Neural cell (in vitro differentiated cells): ENCODE measurements at regions not wholly inside any gene's neighbourhood (a gene's known extent, or its start where the extent isn't known, plus 50 kb on each side); places are given as distances from the start of the nearest gene placed in this dataset.

Experiments
- CTCF ChIP-seq: fragments of 450-650 bp; IDR thresholded peaks from 2 replicates; pipeline ENCODE4 v1.5.1; 2014; ENCODE audit warnings: antibody characterized with exemption, mild to moderate bottlenecking, moderate library complexity; ENCODE audit not compliant: poor library complexity, severe bottlenecking
- EZH2 ChIP-seq: fragments of 200-600, 300-800 bp; shearing (Covaris generic), sonication (generic); IDR thresholded peaks from 2 replicates; pipeline ENCODE4 v1.6.1; 2014; ENCODE audit warnings: antibody characterized with exemption, low read length, borderline replicate concordance, mild to moderate bottlenecking; ENCODE audit not compliant: insufficient read depth, poor library complexity, severe bottlenecking
- POLR2AphosphoS5 ChIP-seq: IDR thresholded peaks from 2 replicates; pipeline ENCODE4 v1.6.1; 2012
- RAD21 ChIP-seq: fragments of 450-650 bp; conservative IDR thresholded peaks from 2 replicates; pipeline ENCODE4 v1.6.1; 2014; ENCODE audit warnings: antibody characterized with exemption, mild to moderate bottlenecking, moderate library complexity

DNA sequence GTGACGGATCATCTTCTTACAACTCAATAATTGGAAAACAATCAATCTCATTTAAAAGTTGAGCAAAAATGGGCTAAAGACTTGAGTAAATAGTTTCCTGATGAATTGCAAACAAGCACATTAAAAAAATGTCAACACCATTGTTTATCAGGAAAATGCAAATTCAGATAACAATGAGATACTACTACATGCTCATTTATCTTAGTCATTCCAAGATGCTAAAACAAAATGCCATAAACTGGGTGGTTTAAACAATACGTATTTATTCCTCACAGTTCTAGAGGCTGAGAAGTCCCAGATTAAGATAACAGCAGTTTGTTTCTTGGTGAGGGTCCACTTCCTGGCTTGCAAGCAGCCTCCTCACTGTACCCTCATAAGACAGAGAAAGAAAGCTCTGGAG is 359.6 kb downstream of the NR4A2 start:
- no peak for TF ChIP-seq CTCF
- TF ChIP-seq RAD21: no peak
- no peak for TF ChIP-seq EZH2
- no peak for TF ChIP-seq POLR2AphosphoS5
